ENCODE measurements at regions not wholly inside any gene's neighbourhood (a gene's known extent, or its start where the extent isn't known, plus 50 kb on each side); places are given as distances from the start of the nearest gene placed in this dataset.

GRCh38 chr10:113992471-113993011 is 51.1 kb upstream of the ADRB1 start (continued):
- no peak for TF ChIP-seq CTCF (IDR thresholded peaks at IDR 0.05 in 2 of 3, conservative IDR thresholded peaks at IDR 0.05 in 1 of 3; ENCODE audit: borderline replicate concordance in 1 of 3, insufficient read depth in 1 of 3, low read depth in 2 of 3, low read length in 2 of 3)
- TF ChIP-seq REST (IDR thresholded peaks at IDR 0.05; ENCODE audit: low read depth) = no peak
- no peak for TF ChIP-seq POLR2AphosphoS5 (IDR thresholded peaks at IDR 0.05; ENCODE audit: low read depth, low read length)
- TF ChIP-seq SRF (IDR thresholded peaks at IDR 0.05; ENCODE audit: low read depth) = no peak

- BruUV-seq (replicated peaks) = no TSS peak
- Histone ChIP-seq H2AFZ (ENCODE audit: low read depth, low read length, poor library complexity, severe bottlenecking) (no peak overlapping the region), H3K4me1 (ENCODE audit: control insufficient read depth in 1 of 2, insufficient read depth in 2 of 2, low read length in 2 of 2) (0 out of 4 replicates have a peak, but pooled peaks cover 0 to 6% of the 10 kb centered on the region in 2 experiments), H3K27me3 (ENCODE audit: insufficient read depth, low read length) (no peaks in the 10 kb centered on the region), H3K9ac (ENCODE audit: low read length) (no peak overlapping the region), H4K20me1 (ENCODE audit: insufficient read depth) (no peaks in the 10 kb centered on the region), H3K4me3 (replicated peaks in 1 of 2; ENCODE audit: low read depth in 1 of 2, low read length in 2 of 2) (no peak overlapping the region), H3K27ac (ENCODE audit: low read depth, low read length) (no peak overlapping the region), H3K79me2 (ENCODE audit: insufficient read depth, low read length) (no peaks in the 10 kb centered on the region), H3K36me3 (ENCODE audit: control insufficient read depth in 1 of 2, insufficient read depth in 2 of 2, low read length in 2 of 2) (no peaks in the 10 kb centered on the region), H3K4me2 (ENCODE audit: low read length) (no peak overlapping the region), H3K9me2 (ENCODE audit: insufficient read depth) (no peaks in the 10 kb centered on the region), H3K9me3 (ENCODE audit: control insufficient read depth in 1 of 2, insufficient read depth in 1 of 2, low read depth in 1 of 2, low read length in 2 of 2) (no peaks in the 10 kb centered on the region)
- intact Hi-C loops (cut with micrococcal nuclease) = no loop called here
- DNase-seq (ENCODE audit: low read depth, low spot score) (no peak), ATAC-seq (no peak)
- ChIA-PET CTCF (interaction anchor here (1.1 kb wide), 1 partner anchor 9 kb away, joined by 3 read pairs; no protein-coding TSS in a partner anchor), RAD21 (ENCODE audit: low non-redundant PET in 1 of 2, low total read pairs in 2 of 2, uncharacterized antibody in 2 of 2, unreplicated experiment in 2 of 2) (no interaction called here), POLR2A (no interaction called here)
- no peak for TF ChIP-seq ATF3 (IDR thresholded peaks at IDR 0.05)
- no peak for TF ChIP-seq SIN3A (IDR thresholded peaks at IDR 0.05; ENCODE audit: low read depth)
- TF ChIP-seq POLR2A (IDR thresholded peaks at IDR 0.05; ENCODE audit: borderline replicate concordance, extremely low read depth, insufficient read depth, insufficient read length) = no peak
Measured at GRCh38 chr10:113993489-113993991, 50.1 kb upstream of the ADRB1 start.
